ENCODE measurements at regions not wholly inside any gene's neighbourhood (a gene's known extent, or its start where the extent isn't known, plus 50 kb on each side); places are given as distances from the start of the nearest gene placed in this dataset.
A peak's percentile ranks its signal among the peaks of the same experiment; 100 is the strongest.

DNA sequence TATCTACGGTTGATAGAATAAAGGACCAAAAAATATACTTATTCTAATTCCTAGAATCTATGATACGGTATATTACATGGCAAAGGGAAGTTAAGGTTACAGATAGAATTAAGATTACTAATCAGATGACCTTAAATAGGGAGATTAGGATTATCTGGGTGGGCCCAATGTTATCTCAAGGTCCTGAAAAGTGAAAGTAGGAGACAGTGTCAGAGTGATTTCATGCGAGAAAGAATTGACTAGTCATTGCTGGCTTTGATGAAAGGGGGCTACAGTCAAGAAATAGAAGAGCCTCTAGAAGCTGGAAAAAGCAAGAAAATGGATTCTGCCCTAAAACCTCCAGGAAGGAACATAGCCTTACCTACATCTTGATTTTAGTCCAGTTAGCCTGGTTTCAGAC is 176.9 kb upstream of the PPP1R2C start:
- Histone ChIP-seq H3K4me3 (ENCODE audit: low read depth, low read length, poor library complexity, severe bottlenecking) (peak overlapping the region; percentile 36), H3K36me3 (ENCODE audit: insufficient read depth, low read length) (peaks cover 64% of the 10 kb centered on the region), H3K79me2 (ENCODE audit: insufficient read depth, low read depth, low read length) (no peaks in the 10 kb centered on the region), H3K9me2 (ENCODE audit: insufficient read depth, low read length) (no peaks in the 10 kb centered on the region), H3K27ac (ENCODE audit: low read depth, low read length, poor library complexity, severe bottlenecking) (peak overlapping the region; percentile 96), H3K9me3 (ENCODE audit: low read length) (peaks cover 71% of the 10 kb centered on the region; the same call in 1 of the 2 replicates), H3K4me1 (ENCODE audit: insufficient read depth, low read length, poor library complexity, severe bottlenecking) (peaks cover 22% of the 10 kb centered on the region), H3K4me2 (ENCODE audit: low read length) (peak overlapping the region; percentile 29; the same call in 1 of the 2 replicates), H4K20me1 (ENCODE audit: insufficient read depth, low read length) (no peaks in the 10 kb centered on the region), H2AFZ (ENCODE audit: low read length) (peak overlapping the region; percentile 61; the same call in 1 of the 2 replicates)
- BruUV-seq (replicated peaks): no TSS peak
- ChIA-PET POLR2A (interaction anchor here (0.6 to 1.5 kb wide), 4 partner anchors 10 to 246 kb away, joined by 3 to 4 read pairs (median 4); no protein-coding TSS in a partner anchor), CTCF (ENCODE audit: unreplicated experiment) (no interaction called here)
- intact Hi-C loops (cut with micrococcal nuclease; ENCODE audit: unreplicated experiment): loop anchor here (5.0 kb wide), 1 partner anchor 47 kb away; no protein-coding TSS in a partner anchor
- peak; percentile 18 for DNase-seq (ENCODE audit: low spot score)
- TF ChIP-seq, protein P1, sequence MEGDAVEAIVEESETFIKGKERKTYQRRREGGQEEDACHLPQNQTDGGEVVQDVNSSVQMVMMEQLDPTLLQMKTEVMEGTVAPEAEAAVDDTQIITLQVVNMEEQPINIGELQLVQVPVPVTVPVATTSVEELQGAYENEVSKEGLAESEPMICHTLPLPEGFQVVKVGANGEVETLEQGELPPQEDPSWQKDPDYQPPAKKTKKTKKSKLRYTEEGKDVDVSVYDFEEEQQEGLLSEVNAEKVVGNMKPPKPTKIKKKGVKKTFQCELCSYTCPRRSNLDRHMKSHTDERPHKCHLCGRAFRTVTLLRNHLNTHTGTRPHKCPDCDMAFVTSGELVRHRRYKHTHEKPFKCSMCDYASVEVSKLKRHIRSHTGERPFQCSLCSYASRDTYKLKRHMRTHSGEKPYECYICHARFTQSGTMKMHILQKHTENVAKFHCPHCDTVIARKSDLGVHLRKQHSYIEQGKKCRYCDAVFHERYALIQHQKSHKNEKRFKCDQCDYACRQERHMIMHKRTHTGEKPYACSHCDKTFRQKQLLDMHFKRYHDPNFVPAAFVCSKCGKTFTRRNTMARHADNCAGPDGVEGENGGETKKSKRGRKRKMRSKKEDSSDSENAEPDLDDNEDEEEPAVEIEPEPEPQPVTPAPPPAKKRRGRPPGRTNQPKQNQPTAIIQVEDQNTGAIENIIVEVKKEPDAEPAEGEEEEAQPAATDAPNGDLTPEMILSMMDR (conservative IDR thresholded peaks at IDR 0.05; ENCODE audit: low read length): no peak
- TF ChIP-seq EZH2phosphoT487 (IDR thresholded peaks at IDR 0.05; ENCODE audit: borderline replicate concordance, low read depth, low read length): no peak

- peak overlapping the region; percentile 96 for H3K27ac ChIP-seq (ENCODE audit: low read depth, low read length, poor library complexity, severe bottlenecking)
- peak overlapping the region; percentile 61; the same call in 1 of the 2 replicates for H2AFZ ChIP-seq (ENCODE audit: low read length)
- H3K36me3 ChIP-seq (ENCODE audit: insufficient read depth, low read length): peaks cover 60% of the 10 kb centered on the region
- POLR2A ChIA-PET: interaction anchor here (0.6 to 2.3 kb wide), 4 partner anchors 10 to 245 kb away, joined by 3 to 5 read pairs (median 4); no protein-coding TSS in a partner anchor
- peaks cover 22% of the 10 kb centered on the region for H3K4me1 ChIP-seq (ENCODE audit: insufficient read depth, low read length, poor library complexity, severe bottlenecking)
- intact Hi-C loops (cut with micrococcal nuclease; ENCODE audit: unreplicated experiment): loop anchor here (5.0 kb wide), 1 partner anchor 47 kb away; no protein-coding TSS in a partner anchor
- DNase-seq (ENCODE audit: low spot score): peak; percentile 69
- peak overlapping the region; percentile 36 for H3K4me3 ChIP-seq (ENCODE audit: low read depth, low read length, poor library complexity, severe bottlenecking)
- H4K20me1 ChIP-seq (ENCODE audit: insufficient read depth, low read length): no peaks in the 10 kb centered on the region
- H3K9me2 ChIP-seq (ENCODE audit: insufficient read depth, low read length): no peaks in the 10 kb centered on the region
- BruUV-seq (replicated peaks): no TSS peak
- H3K79me2 ChIP-seq (ENCODE audit: insufficient read depth, low read depth, low read length): no peaks in the 10 kb centered on the region
- no peak for TF ChIP-seq EZH2phosphoT487 (IDR thresholded peaks at IDR 0.05; ENCODE audit: borderline replicate concordance, low read depth, low read length)
- TF ChIP-seq, protein P1 (conservative IDR thresholded peaks at IDR 0.05; ENCODE audit: low read length): no peak
- peak overlapping the region; percentile 29; the same call in 1 of the 2 replicates for H3K4me2 ChIP-seq (ENCODE audit: low read length)
- H3K9me3 ChIP-seq (ENCODE audit: low read length): peaks cover 71% of the 10 kb centered on the region; the same call in 1 of the 2 replicates
- CTCF ChIA-PET (ENCODE audit: unreplicated experiment): no interaction called here
Measured at GRCh38 chrX:42955349-42955748, 177.4 kb upstream of the PPP1R2C start.

DNA sequence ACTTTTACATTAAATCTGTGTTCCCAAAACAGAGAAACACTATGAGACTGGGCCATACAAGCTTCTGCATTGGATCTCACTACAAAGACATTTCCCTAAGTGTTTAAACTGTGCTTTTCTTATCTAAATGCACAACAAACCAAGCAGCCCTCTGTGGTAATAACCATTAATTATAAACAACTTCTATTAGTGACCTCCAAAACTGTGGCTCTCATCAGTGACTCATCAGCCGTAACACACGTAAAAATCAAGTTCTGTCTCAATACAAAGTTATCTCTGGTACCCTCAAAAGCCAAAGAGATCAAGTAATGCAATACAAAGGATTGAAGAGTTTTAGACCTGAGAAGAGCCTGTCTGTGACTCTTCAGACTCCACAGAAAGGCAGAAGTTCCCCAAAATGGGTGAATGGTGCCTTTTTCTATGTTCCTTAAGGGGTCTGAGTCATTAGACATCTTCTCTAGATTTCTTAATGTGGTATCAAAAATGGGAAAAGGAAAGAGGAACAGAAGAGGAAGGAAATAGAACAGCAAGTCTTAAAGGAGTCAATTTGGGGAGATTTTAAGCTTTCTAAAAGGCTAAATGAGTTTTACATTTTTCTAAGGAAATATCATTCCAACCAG is 189.8 kb upstream of the PPP1R2C start:
- Histone ChIP-seq H3K9me2 (ENCODE audit: insufficient read depth, low read length) (no peaks in the 10 kb centered on the region), H4K20me1 (ENCODE audit: insufficient read depth, low read length) (no peaks in the 10 kb centered on the region), H3K4me3 (ENCODE audit: low read depth, low read length, poor library complexity, severe bottlenecking) (no peak overlapping the region), H3K27ac (ENCODE audit: low read depth, low read length, poor library complexity, severe bottlenecking) (no peak overlapping the region), H3K79me2 (ENCODE audit: insufficient read depth, low read depth, low read length) (no peaks in the 10 kb centered on the region), H3K36me3 (ENCODE audit: insufficient read depth, low read length) (peaks cover 3% of the 10 kb centered on the region; the same call in 1 of the 2 replicates), H3K4me2 (ENCODE audit: low read length) (no peak overlapping the region), H3K4me1 (ENCODE audit: insufficient read depth, low read length, poor library complexity, severe bottlenecking) (no peaks in the 10 kb centered on the region), H3K9me3 (ENCODE audit: low read length) (peaks cover 15% of the 10 kb centered on the region; the same call in 1 of the 2 replicates), H2AFZ (ENCODE audit: low read length) (no peak overlapping the region)
- ChIA-PET POLR2A (interaction anchor here (0.6 to 1.3 kb wide), 3 partner anchors 14 to 196 kb away, joined by 3 read pairs; no protein-coding TSS in a partner anchor), CTCF (ENCODE audit: unreplicated experiment) (no interaction called here)
- intact Hi-C loops (cut with micrococcal nuclease; ENCODE audit: unreplicated experiment): no loop called here
- no peak for TF ChIP-seq EZH2phosphoT487 (IDR thresholded peaks at IDR 0.05; ENCODE audit: borderline replicate concordance, low read depth, low read length)
- TF ChIP-seq, protein P1 (conservative IDR thresholded peaks at IDR 0.05; ENCODE audit: low read length): no peak
- DNase-seq (ENCODE audit: low spot score): no peak
- BruUV-seq (replicated peaks): no TSS peak
